Colonic mucosa (tissue), 4 donors: ENCODE measurements at regions not wholly inside any gene's neighbourhood (a gene's known extent, or its start where the extent isn't known, plus 50 kb on each side); places are given as distances from the start of the nearest gene placed in this dataset.
"Not testable (repeated sequence)": the region's sequence is repeated elsewhere in the genome, so short reads cannot be mapped to it uniquely, and the experiment has no call there.

Experiments used
- DNase-seq: peaks from one replicate; pipeline ENCODE4 v3.0.0-alpha.2; 2020
- H3K27ac ChIP-seq: fragments of 200-600 bp; one replicate; pipeline ENCODE4 v1.8.0; 2021
- H3K27me3 ChIP-seq: fragments of 200-600 bp; one replicate; pipeline ENCODE4 v1.8.0; 2021
- H3K36me3 ChIP-seq: fragments of 200-600 bp; one replicate; pipeline ENCODE4 v1.8.0; 2021
- H3K4me1 ChIP-seq: fragments of 200-600 bp; one replicate; pipeline ENCODE4 v1.8.0; 2021; ENCODE audit warnings: mild to moderate bottlenecking
- H3K4me3 ChIP-seq: fragments of 200-600 bp; one replicate; pipeline ENCODE4 v1.8.0; 2021
- H3K9ac ChIP-seq, 2 donors: one replicate each; pipeline ENCODE4 v1.7.0; 2013; ENCODE audit warnings: control low read depth in 2 of 2, low read depth in 2 of 2, low read length in 2 of 2
- H3K9me3 ChIP-seq: fragments of 200-600 bp; one replicate; pipeline ENCODE4 v1.8.0; 2021
- CTCF ChIP-seq: fragments of 200-600 bp; IDR thresholded peaks from one replicate; pipeline ENCODE4 v1.8.0; 2022; ENCODE audit warnings: antibody characterized with exemption, mild to moderate bottlenecking
- intact Hi-C: fragments of 100-400 bp; cut with DNase I; formaldehyde crosslinking; loops from one replicate; pipeline ENCODE4 v1.14.1; 2022
- donor health status: healthy.
- donor health status: DM: no; HTN: no; CAD: no.
- donor health status: DM: no; HTN: no; CAD: no.

GRCh38 chr5:126280846-126281245, 142.4 kb upstream of the GRAMD2B start:
- no peaks in the 10 kb centered on the region for H3K4me1 ChIP-seq
- TF ChIP-seq CTCF = no peak
- no peaks in the 10 kb centered on the region for H3K27me3 ChIP-seq
- intact Hi-C loops = no loop called here
- no peak overlapping the region for H3K27ac ChIP-seq
- no peak overlapping the region for H3K4me3 ChIP-seq
- H3K9ac ChIP-seq = no peak overlapping the region
- no peaks in the 10 kb centered on the region for H3K9me3 ChIP-seq
- DNase-seq = no peak
- no peaks in the 10 kb centered on the region for H3K36me3 ChIP-seq

- intact Hi-C loops = no loop called here
- H3K27ac ChIP-seq = no peak overlapping the region
Observed at GRCh38 chr5:126284977-126285696, 138.1 kb upstream of the GRAMD2B start.

GRCh38 chr5:126296121-126296520, 127.1 kb upstream of the GRAMD2B start:
- H3K27ac ChIP-seq, intact Hi-C loops, H3K4me3 ChIP-seq, DNase-seq, H3K4me1 ChIP-seq, H3K27me3 ChIP-seq, H3K36me3 ChIP-seq, H3K9ac ChIP-seq, H3K9me3 ChIP-seq: not testable (repeated sequence)

More at GRCh38 chr5:126284977-126285696, 138.1 kb upstream of the GRAMD2B start:
- H3K36me3 ChIP-seq = no peaks in the 10 kb centered on the region
- H3K27me3 ChIP-seq = no peaks in the 10 kb centered on the region
- TF ChIP-seq CTCF = no peak
- H3K9ac ChIP-seq = peak overlapping the region in 1 of 2 donors; percentile 4
- no peak overlapping the region for H3K4me3 ChIP-seq
- no peaks in the 10 kb centered on the region for H3K4me1 ChIP-seq
- no peaks in the 10 kb centered on the region for H3K9me3 ChIP-seq
- no peak for DNase-seq

GRCh38 chr5:126300293-126300692, 122.9 kb upstream of the GRAMD2B start:
- no peak for DNase-seq
- H3K27ac ChIP-seq = no peak overlapping the region
- no peak for TF ChIP-seq CTCF

GRCh38 chr5:126301056-126301455, 122.2 kb upstream of the GRAMD2B start:
- TF ChIP-seq CTCF = no peak
- intact Hi-C loops = no loop called here
- H3K4me3 ChIP-seq = no peak overlapping the region
- H3K9me3 ChIP-seq = no peaks in the 10 kb centered on the region
- no peaks in the 10 kb centered on the region for H3K36me3 ChIP-seq
- DNase-seq = no peak
- H3K4me1 ChIP-seq = no peaks in the 10 kb centered on the region
- no peak overlapping the region for H3K9ac ChIP-seq
- H3K27ac ChIP-seq = no peak overlapping the region
- H3K27me3 ChIP-seq = no peaks in the 10 kb centered on the region

More at GRCh38 chr5:126300293-126300692, 122.9 kb upstream of the GRAMD2B start:
- intact Hi-C loops = no loop called here
- Histone ChIP-seq H3K9ac (no peak overlapping the region), H3K9me3 (no peaks in the 10 kb centered on the region), H3K4me3 (no peak overlapping the region), H3K27me3 (no peaks in the 10 kb centered on the region), H3K4me1 (no peaks in the 10 kb centered on the region), H3K36me3 (no peaks in the 10 kb centered on the region)

GRCh38 chr5:126309860-126310259, 113.3 kb upstream of the GRAMD2B start:
- Histone ChIP-seq H3K27ac (no peak overlapping the region), H3K4me1 (no peaks in the 10 kb centered on the region), H3K36me3 (no peaks in the 10 kb centered on the region), H3K27me3 (no peaks in the 10 kb centered on the region), H3K9ac (no peak overlapping the region), H3K4me3 (no peak overlapping the region), H3K9me3 (no peaks in the 10 kb centered on the region)
- no peak for TF ChIP-seq CTCF
- no peak for DNase-seq
- intact Hi-C loops = no loop called here
